LNCaP clone FGC (cell line): ENCODE measurements at regions not wholly inside any gene's neighbourhood (a gene's known extent, or its start where the extent isn't known, plus 50 kb on each side); places are given as distances from the start of the nearest gene placed in this dataset.
"Not testable (repeated sequence)": the region's sequence is repeated elsewhere in the genome, so short reads cannot be mapped to it uniquely, and the experiment has no call there.

ENCODE experiments used
- DNase-seq: peaks from one replicate; pipeline ENCODE4 v3.0.0-alpha.2; 2011; ENCODE audit warnings: low read depth
- H3K4me3 ChIP-seq: 2 replicates; pipeline ENCODE4 v1.5.1; 2011; ENCODE audit warnings: mild to moderate bottlenecking, low read depth, low read length, control low read depth
- CTCF ChIP-seq: IDR thresholded peaks from 2 replicates; pipeline ENCODE4 v1.5.1; 2012; ENCODE audit warnings: mild to moderate bottlenecking; ENCODE audit not compliant: control insufficient read depth, insufficient read depth; ENCODE audit errors: extremely low read depth

GRCh38 chr5:103706939-103707682 is 144.5 kb upstream of the NUDT12 start:
- no peak for DNase-seq
- H3K4me3 ChIP-seq = no peak overlapping the region
- TF ChIP-seq CTCF = no peak

GRCh38 chr5:103703617-103704016 is 141.0 kb upstream of the NUDT12 start:
- no peak for TF ChIP-seq CTCF
- peak; percentile 79 for DNase-seq
- H3K4me3 ChIP-seq = no peak overlapping the region

DNA sequence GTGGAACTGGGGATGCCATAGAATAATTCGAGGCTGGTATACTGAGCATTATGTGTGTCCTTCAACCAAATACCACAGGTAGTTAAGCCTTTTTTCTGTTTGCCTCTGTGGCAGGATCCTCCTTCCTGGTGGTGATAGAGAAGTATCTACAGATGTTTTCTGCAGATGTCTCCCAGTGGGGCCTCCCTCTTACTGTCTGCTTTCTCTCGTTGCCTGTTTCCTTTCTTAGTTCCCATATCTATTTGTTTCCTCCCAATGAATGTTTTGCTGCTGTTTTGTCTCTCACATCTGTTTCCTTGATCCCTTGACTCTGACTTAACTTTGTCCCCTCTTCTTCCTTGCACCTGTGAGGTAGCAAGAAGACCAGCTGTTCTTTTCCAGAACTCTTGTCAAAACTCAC is 130.9 kb upstream of the NUDT12 start:
- no peak for DNase-seq
- H3K4me3 ChIP-seq = no peak overlapping the region
- TF ChIP-seq CTCF = no peak

DNA sequence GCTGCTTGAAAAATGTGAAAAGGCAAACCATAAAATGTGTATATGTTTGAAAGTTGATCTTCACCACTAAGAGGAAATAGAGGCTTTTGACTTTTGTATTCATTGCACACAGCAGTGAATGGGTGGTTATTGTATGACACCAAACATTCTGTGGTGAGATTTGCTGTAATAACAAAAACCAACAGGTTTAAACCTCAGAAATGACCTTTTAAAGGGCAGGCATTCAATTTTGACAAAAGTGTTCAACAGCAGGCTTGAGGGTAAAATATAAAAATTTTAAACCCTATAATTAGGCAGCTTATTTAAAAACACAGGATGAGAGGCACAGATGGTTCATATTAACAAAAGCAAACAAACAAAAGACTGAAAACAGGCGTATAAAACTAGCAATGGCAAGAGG is 128.1 kb upstream of the NUDT12 start:
- TF ChIP-seq CTCF = no peak
- no peak overlapping the region for H3K4me3 ChIP-seq
- DNase-seq = no peak

DNA sequence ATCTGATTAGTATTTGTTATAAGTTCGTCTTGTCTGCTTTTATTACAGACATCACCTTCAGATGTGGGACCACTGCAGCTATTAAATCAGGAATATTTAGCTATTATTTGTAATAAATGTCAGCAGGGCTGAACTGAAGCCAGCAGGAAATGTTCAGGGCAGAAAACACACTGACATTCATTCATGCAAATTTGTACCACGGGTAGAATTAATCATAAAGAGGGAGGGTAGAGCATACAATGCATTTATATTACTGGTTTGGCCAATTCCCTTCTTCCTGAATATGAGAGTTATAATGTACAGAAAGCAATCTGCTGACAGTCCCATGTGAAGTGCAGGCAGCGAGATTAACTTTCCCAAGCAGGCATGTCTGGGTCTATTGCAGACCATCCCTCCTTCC is 117.3 kb upstream of the NUDT12 start:
- no peak overlapping the region for H3K4me3 ChIP-seq
- no peak for DNase-seq
- TF ChIP-seq CTCF = no peak

DNA sequence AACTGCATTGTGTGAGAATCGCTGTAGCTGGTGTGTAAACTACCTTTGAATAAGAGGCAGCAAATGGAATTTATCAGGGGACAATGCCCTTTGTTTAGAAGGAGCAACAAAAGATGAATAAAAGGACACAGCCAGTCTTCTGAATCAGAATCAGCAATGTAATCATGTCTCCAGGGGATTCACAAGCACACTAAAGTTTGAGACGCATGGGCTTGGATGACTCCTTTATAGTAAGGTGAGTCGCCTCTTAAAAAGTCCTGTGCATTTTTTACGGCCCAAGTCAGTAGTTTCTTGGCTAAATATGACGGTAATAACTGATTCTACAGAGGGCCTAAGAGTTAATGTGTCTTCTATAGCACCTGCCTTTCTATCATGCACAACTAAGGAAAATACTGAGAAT is 113.6 kb upstream of the NUDT12 start:
- not testable (repeated sequence) for DNase-seq, H3K4me3 ChIP-seq

- H3K4me3 ChIP-seq = no peak overlapping the region
- TF ChIP-seq CTCF = no peak
- DNase-seq = no peak
Observed at GRCh38 chr5:103674739-103675138, 112.2 kb upstream of the NUDT12 start.
